ENCODE measurements at regions not wholly inside any gene's neighbourhood (a gene's known extent, or its start where the extent isn't known, plus 50 kb on each side); places are given as distances from the start of the nearest gene placed in this dataset.
A peak's percentile ranks its signal among the peaks of the same experiment; 100 is the strongest.
"Not testable (repeated sequence)": the region's sequence is repeated elsewhere in the genome, so short reads cannot be mapped to it uniquely, and the experiment has no call there.

GRCh38 chr11:100409267-100409666 is 277.8 kb upstream of the ARHGAP42 start:
- DNase-seq (ENCODE audit: low read depth) = not testable (repeated sequence)

- no peak for DNase-seq (ENCODE audit: low read depth)
Observed at GRCh38 chr11:100419518-100419917, 267.6 kb upstream of the ARHGAP42 start.

GRCh38 chr11:100434821-100435641 is 252.1 kb upstream of the ARHGAP42 start:
- no peak for DNase-seq (ENCODE audit: low read depth)

GRCh38 chr11:100438376-100438775 is 248.7 kb upstream of the ARHGAP42 start:
- no peak for DNase-seq (ENCODE audit: low read depth)

- no peak for DNase-seq (ENCODE audit: low read depth)
Observed at GRCh38 chr11:100441086-100441485, 246.0 kb upstream of the ARHGAP42 start.

DNA sequence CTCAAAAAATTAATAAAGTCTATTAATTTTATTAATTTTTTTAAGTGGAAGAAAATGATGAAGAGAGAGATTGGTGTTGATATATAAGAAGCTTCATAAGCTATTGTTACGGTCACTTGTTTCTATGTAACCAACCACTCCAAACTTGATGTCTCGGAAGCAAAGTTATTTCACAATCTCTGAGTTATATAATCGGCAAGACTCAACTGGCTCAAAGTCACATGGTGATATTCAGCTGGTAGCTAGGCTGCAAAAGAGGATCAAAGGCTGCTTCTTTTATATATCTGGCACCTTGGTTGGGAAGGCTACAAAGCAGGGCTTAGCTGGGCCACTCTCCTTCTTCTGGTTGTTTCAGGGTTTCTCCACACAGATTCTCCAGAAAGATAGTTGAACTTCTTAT is 245.1 kb upstream of the ARHGAP42 start:
- DNase-seq (ENCODE audit: low read depth) = no peak

DNA sequence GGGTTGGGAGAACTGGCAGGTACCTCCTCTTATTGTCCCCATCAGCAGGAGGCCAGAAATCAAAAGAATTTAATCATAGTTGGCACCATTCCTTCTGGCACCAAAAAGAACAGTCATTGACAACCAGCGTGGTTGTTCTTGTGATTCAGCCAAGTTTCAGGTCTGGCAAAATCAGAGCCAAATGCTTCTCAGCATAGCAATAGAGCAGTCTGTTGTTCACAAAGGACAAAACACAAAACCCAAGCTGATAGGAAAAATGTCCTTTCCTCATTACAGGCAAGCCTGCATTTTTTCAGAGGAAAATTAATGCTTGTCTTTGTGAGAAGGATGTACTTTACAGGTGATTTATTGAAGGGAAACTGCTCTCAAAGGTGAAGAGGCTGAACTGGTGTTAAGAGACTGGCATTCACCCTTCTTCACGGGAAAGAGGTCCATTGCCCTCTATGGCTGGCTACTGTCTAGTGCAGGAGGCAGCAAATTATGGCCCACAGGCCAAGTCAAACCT is 241.8 kb upstream of the ARHGAP42 start:
- DNase-seq (ENCODE audit: low read depth) = no peak

DNA sequence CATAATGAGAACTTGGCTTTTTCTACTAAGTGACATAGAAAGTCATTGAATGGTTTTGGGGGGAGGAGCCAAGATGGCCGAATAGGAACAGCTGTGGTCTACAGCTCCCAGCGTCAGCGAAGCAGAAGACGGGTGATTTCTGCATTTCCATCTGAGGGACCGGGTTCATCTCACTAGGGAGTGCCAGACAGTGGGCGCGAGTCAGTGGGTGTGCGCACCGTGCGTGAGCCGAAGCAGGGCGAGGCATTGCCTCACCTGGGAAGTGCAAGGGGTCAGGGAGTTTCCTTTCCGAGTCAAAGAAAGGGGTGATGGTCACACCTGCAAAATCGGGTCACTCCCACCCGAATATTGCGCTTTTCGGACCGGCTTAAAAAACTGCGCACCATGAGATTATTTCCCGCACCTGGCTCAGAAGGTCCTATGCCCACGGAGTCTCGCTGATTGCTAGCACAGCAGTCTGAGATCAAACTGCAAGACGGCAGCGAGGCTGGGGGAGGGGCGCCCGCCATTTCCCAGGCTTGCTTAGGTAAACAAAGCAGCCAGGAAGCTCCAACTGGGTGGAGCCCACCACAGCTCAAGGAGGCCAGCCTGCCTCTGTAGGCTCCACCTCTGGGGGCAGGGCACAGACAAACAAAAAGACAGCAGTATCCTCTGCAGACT is 235.2 kb upstream of the ARHGAP42 start:
- DNase-seq (ENCODE audit: low read depth) = not testable (repeated sequence)

DNA sequence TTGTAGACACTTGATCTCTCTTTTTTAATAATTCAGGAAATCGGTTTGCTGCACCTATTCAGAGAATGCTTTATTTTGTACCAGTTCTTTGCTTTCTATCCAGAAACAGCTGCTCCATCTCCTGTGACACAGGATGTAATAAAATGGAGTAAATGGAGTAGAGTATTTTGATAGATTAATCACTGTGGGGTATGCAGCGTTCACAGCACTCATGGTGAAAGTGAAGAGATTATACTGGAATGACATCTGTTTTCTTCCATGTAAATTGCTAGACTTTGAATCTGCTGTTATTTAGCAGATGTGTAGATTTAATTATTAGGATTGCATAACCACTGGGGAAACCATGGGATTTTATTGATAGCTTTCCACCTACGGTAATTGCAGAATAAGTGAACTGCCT is 227.3 kb upstream of the ARHGAP42 start:
- DNase-seq (ENCODE audit: low read depth) = no peak

DNA sequence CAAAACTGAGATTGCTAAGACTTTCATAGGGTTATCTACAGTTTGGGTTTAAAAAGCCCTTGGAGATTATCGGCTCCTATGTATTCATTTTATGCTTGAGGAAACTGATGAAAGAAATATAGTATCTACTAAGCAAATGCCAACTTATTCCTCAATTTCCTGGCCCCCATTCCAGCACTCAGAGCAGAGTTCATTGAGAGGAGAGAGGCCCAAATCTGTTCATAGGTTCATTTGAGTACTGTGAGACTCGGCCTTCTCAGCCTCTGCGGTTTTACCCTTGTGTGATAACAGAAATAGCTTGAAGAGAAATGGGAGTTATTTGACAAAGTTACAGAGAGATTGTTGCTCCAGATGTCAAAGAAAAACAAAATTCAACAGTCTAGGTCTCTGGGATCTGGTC is 226.7 kb upstream of the ARHGAP42 start:
- DNase-seq (ENCODE audit: low read depth) = no peak

- no peak for DNase-seq (ENCODE audit: low read depth)
Observed at GRCh38 chr11:100467821-100468508, 219.1 kb upstream of the ARHGAP42 start.

DNA sequence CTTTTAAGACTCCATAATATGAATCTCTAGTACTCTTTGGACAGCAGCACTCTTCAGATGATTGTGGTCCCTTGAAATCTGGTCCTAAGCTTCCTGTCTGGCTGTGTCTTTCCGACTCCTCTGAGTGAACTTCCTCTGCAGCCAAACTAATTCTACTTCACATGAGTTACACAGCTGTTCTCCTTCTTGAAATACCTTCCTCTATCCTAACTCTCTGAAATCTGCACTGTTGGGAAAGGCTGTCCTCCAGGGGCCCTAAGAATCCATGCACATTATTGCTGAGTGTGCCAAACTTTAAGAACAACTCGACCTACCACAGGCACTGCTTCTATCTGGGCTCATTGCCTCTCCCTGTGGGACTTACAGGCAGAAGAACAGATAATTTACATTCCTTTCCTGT is 217.3 kb upstream of the ARHGAP42 start:
- DNase-seq (ENCODE audit: low read depth) = no peak

DNA sequence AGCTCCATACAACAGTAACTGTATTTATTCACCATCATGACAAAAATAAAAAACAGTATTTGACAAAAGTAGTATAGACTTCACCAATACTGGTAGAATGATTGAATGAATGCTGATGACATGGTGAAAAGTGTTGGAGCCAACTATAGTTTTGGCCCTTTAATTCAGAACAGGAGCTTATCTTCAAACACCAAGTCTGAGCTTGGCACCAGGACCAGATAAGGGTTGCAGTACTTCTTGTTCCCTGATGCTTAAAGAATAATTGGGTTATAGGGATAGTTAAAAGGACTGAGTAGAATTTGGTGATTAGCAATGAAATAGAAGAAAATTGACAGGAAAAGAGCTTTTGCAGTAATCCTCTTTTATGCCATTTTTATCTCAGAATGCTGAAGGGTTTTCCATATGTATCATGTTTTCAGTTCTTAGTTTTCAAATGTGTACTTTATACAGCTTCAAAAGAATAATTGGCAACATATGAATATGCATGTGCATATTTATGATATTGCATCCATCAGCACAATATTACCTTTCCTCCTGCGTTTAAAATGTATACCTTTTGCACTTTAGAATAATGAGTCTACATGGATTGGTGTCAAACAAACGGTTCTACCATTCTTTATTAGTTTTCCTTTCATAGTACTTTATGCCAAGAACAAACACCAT is 214.2 kb upstream of the ARHGAP42 start:
- DNase-seq (ENCODE audit: low read depth) = no peak

GRCh38 chr11:100473390-100473740 is 213.7 kb upstream of the ARHGAP42 start:
- DNase-seq (ENCODE audit: low read depth) = no peak

GRCh38 chr11:100484948-100485347 is 202.1 kb upstream of the ARHGAP42 start:
- no peak for DNase-seq (ENCODE audit: low read depth)

- DNase-seq (ENCODE audit: low read depth) = no peak
Observed at GRCh38 chr11:100498780-100499179, 188.3 kb upstream of the ARHGAP42 start.

DNA sequence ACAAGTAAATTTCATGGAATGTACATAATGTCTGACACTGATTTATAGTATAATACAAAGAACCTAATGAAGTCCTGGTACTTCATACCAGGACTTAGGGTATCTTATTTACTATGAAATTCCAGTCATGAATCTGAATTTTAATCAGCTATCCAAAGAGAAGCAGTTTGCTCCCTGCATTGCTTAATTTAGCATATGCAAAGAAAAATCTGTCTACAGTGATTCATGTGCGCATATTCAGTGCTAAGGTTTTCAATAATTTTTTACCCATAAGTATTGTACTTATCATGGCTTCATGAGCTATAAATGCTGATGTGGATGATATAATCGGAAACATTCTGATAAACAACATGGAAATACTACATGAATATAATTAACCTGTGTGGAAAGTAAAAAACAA is 185.6 kb upstream of the ARHGAP42 start:
- DNase-seq (ENCODE audit: low read depth) = no peak

GRCh38 chr11:100512475-100512874 is 174.6 kb upstream of the ARHGAP42 start:
- DNase-seq (ENCODE audit: low read depth) = no peak

GRCh38 chr11:100515087-100515486 is 172.0 kb upstream of the ARHGAP42 start:
- peak; percentile 11 for DNase-seq (ENCODE audit: low read depth)

DNA sequence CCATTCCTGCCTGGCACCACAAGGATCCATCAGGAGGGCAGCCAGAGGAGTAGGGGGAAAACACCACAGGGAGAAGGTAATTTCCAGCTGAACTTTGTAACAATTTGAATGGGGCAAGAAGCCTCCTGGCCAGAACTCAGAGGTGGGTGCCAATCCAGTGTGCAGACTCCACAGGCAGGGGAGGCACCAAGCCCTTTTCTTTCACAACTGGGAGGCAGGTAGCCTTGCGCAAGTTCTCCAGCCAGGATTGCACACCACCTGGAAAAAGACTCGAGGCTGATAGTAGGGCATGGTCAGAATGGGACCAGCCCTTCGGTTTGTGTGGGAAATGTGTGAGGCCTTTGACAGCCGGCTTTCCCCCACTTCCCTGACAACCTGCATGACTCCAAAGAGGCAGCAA is 161.9 kb upstream of the ARHGAP42 start:
- no peak for DNase-seq (ENCODE audit: low read depth)

- no peak for DNase-seq (ENCODE audit: low read depth)
Observed at GRCh38 chr11:100525635-100526034, 161.5 kb upstream of the ARHGAP42 start.

GRCh38 chr11:100528872-100529416 is 158.1 kb upstream of the ARHGAP42 start:
- DNase-seq (ENCODE audit: low read depth) = no peak

All from HS-27A (cell line).